ENCODE measurements at regions not wholly inside any gene's neighbourhood (a gene's known extent, or its start where the extent isn't known, plus 50 kb on each side); places are given as distances from the start of the nearest gene placed in this dataset.

DNA sequence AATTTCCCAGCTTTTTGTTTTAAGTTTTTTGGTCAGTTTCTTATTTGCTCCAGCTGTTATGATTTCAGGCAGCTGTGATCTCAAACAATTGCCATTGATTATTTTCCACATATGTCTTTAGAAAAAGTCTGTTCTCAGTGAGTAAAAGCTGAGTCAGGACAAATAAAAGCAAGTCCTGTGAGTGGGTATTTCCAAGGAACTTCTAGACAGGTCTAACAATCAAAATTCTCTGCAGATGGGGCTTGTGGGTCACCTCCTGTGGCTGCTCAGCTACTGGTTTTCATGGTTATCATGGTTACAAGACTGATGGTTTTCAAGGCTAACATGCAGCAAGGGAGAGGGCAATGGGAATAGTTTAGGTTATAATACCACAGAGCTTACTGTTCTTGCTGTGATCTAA, 585.7 kb downstream of the LMO4 start:
- peaks cover 1% of the 10 kb centered on the region for H3K9me3 Mint-ChIP-seq (ENCODE audit: unreplicated experiment)
- H3K4me1 ChIP-seq (ENCODE audit: insufficient read depth, low read length) = no peaks in the 10 kb centered on the region
- H3K4me2 ChIP-seq (ENCODE audit: low read length) = no peak overlapping the region
- H3K79me2 ChIP-seq (ENCODE audit: insufficient read depth, low read length) = no peaks in the 10 kb centered on the region
- FAIRE-seq (no peak), DNase-seq (ENCODE audit: low read depth) (peak; percentile 10)
- TF ChIP-seq, protein P1, sequence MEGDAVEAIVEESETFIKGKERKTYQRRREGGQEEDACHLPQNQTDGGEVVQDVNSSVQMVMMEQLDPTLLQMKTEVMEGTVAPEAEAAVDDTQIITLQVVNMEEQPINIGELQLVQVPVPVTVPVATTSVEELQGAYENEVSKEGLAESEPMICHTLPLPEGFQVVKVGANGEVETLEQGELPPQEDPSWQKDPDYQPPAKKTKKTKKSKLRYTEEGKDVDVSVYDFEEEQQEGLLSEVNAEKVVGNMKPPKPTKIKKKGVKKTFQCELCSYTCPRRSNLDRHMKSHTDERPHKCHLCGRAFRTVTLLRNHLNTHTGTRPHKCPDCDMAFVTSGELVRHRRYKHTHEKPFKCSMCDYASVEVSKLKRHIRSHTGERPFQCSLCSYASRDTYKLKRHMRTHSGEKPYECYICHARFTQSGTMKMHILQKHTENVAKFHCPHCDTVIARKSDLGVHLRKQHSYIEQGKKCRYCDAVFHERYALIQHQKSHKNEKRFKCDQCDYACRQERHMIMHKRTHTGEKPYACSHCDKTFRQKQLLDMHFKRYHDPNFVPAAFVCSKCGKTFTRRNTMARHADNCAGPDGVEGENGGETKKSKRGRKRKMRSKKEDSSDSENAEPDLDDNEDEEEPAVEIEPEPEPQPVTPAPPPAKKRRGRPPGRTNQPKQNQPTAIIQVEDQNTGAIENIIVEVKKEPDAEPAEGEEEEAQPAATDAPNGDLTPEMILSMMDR (IDR thresholded peaks at IDR 0.05; ENCODE audit: insufficient read depth, low read depth, low read length) = no peak
- no peak for TF ChIP-seq EZH2 (IDR thresholded peaks at IDR 0.05; ENCODE audit: insufficient read depth, low read length)
- no peak overlapping the region for H3K27ac Mint-ChIP-seq (ENCODE audit: unreplicated experiment)
- H3K4me3 Mint-ChIP-seq (ENCODE audit: unreplicated experiment) = no peak overlapping the region
- H3K27me3 ChIP-seq (ENCODE audit: insufficient read depth, low read length) = no peaks in the 10 kb centered on the region
- H3K9me3 ChIP-seq (ENCODE audit: insufficient read depth, low read depth, low read length) = no peaks in the 10 kb centered on the region
- peaks cover 6% of the 10 kb centered on the region for H3K4me1 Mint-ChIP-seq (ENCODE audit: low read depth, unreplicated experiment)
- H2AFZ ChIP-seq (ENCODE audit: low read depth, low read length) = no peak overlapping the region
- no peaks in the 10 kb centered on the region for H3K36me3 ChIP-seq (ENCODE audit: insufficient read depth, low read length)
- H3K4me3 ChIP-seq (ENCODE audit: insufficient read depth, low read depth, low read length) = no peak overlapping the region
- no peaks in the 10 kb centered on the region for H3K27me3 Mint-ChIP-seq (ENCODE audit: low read depth, unreplicated experiment)
- no peak overlapping the region for H3K27ac ChIP-seq (ENCODE audit: low read depth, low read length)
- H4K20me1 ChIP-seq (ENCODE audit: insufficient read depth, low read length) = no peaks in the 10 kb centered on the region
- H3K9ac ChIP-seq (ENCODE audit: low read length) = no peak overlapping the region
- H3K36me3 Mint-ChIP-seq (ENCODE audit: low read depth, unreplicated experiment) = no peaks in the 10 kb centered on the region

DNA sequence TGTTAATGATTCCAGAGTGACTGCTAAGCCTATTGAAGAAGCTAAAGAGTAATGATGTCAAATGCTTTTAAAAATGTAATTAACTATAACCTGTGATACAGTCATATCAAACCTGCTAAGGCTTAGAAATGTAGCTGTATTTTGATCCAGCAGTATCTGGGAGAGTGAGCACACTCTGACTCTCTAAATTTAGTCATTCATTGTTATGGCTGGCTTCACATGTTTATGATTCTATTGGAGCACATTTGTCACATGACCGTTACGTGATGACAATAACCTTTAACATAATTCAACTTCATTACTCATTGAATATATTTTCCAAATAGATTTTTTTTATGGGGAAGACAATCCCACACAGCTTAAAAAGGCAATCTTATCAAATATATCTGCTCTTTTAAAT, 587.1 kb downstream of the LMO4 start:
- Mint-ChIP-seq H3K36me3 (ENCODE audit: low read depth, unreplicated experiment) (no peaks in the 10 kb centered on the region), H3K4me1 (ENCODE audit: low read depth, unreplicated experiment) (peaks cover 6% of the 10 kb centered on the region), H3K4me3 (ENCODE audit: unreplicated experiment) (no peak overlapping the region), H3K27me3 (ENCODE audit: low read depth, unreplicated experiment) (no peaks in the 10 kb centered on the region), H3K9me3 (ENCODE audit: unreplicated experiment) (peaks cover 1% of the 10 kb centered on the region), H3K27ac (ENCODE audit: unreplicated experiment) (no peak overlapping the region)
- Histone ChIP-seq H3K4me1 (ENCODE audit: insufficient read depth, low read length) (no peaks in the 10 kb centered on the region), H3K27ac (ENCODE audit: low read depth, low read length) (no peak overlapping the region), H2AFZ (ENCODE audit: low read depth, low read length) (no peak overlapping the region), H3K27me3 (ENCODE audit: insufficient read depth, low read length) (no peaks in the 10 kb centered on the region), H3K4me2 (ENCODE audit: low read length) (no peak overlapping the region), H3K79me2 (ENCODE audit: insufficient read depth, low read length) (no peaks in the 10 kb centered on the region), H3K9me3 (ENCODE audit: insufficient read depth, low read depth, low read length) (no peaks in the 10 kb centered on the region), H3K36me3 (ENCODE audit: insufficient read depth, low read length) (no peaks in the 10 kb centered on the region), H4K20me1 (ENCODE audit: insufficient read depth, low read length) (no peaks in the 10 kb centered on the region), H3K9ac (ENCODE audit: low read length) (no peak overlapping the region), H3K4me3 (ENCODE audit: insufficient read depth, low read depth, low read length) (no peak overlapping the region)
- no peak for DNase-seq (ENCODE audit: low read depth)
- no peak for FAIRE-seq
- TF ChIP-seq EZH2 (IDR thresholded peaks at IDR 0.05; ENCODE audit: insufficient read depth, low read length) = no peak
- TF ChIP-seq, protein P1 (IDR thresholded peaks at IDR 0.05; ENCODE audit: insufficient read depth, low read depth, low read length) = no peak

DNA sequence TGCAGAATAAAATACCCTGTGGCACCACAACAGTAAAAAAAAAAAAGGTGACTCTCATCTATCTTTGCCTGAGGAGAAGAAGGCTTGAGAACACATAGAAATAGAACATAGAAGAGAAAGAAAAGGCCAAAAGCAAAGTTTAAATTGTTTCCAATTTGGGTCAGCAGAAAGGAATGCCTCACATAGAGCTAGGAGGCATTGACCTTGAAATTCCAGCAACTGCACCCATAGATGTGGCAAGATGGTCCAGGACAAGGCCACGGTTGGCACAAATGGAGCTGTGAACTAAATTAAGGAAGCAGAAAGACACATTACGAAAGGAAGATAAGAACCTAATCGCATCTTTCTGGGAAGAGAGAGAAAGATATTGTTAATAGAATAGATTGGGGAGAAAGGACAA, 588.3 kb downstream of the LMO4 start:
- Histone ChIP-seq H2AFZ (ENCODE audit: low read depth, low read length) (no peak overlapping the region), H3K4me1 (ENCODE audit: insufficient read depth, low read length) (no peaks in the 10 kb centered on the region), H3K9me3 (ENCODE audit: insufficient read depth, low read depth, low read length) (no peaks in the 10 kb centered on the region), H3K36me3 (ENCODE audit: insufficient read depth, low read length) (no peaks in the 10 kb centered on the region), H3K79me2 (ENCODE audit: insufficient read depth, low read length) (no peaks in the 10 kb centered on the region), H3K27ac (ENCODE audit: low read depth, low read length) (no peak overlapping the region), H3K27me3 (ENCODE audit: insufficient read depth, low read length) (no peaks in the 10 kb centered on the region), H3K4me3 (ENCODE audit: insufficient read depth, low read depth, low read length) (no peak overlapping the region), H3K9ac (ENCODE audit: low read length) (no peak overlapping the region), H3K4me2 (ENCODE audit: low read length) (no peak overlapping the region), H4K20me1 (ENCODE audit: insufficient read depth, low read length) (no peaks in the 10 kb centered on the region)
- no peak overlapping the region for H3K4me3 Mint-ChIP-seq (ENCODE audit: unreplicated experiment)
- TF ChIP-seq, protein P1 (IDR thresholded peaks at IDR 0.05; ENCODE audit: insufficient read depth, low read depth, low read length) = no peak
- no peak for TF ChIP-seq EZH2 (IDR thresholded peaks at IDR 0.05; ENCODE audit: insufficient read depth, low read length)
- no peaks in the 10 kb centered on the region for H3K27me3 Mint-ChIP-seq (ENCODE audit: low read depth, unreplicated experiment)
- H3K27ac Mint-ChIP-seq (ENCODE audit: unreplicated experiment) = peak overlapping the region; percentile 70
- H3K36me3 Mint-ChIP-seq (ENCODE audit: low read depth, unreplicated experiment) = no peaks in the 10 kb centered on the region
- H3K9me3 Mint-ChIP-seq (ENCODE audit: unreplicated experiment) = peaks cover 1% of the 10 kb centered on the region
- peak; percentile 13 for DNase-seq (ENCODE audit: low read depth)
- FAIRE-seq = no peak
- peaks cover 6% of the 10 kb centered on the region for H3K4me1 Mint-ChIP-seq (ENCODE audit: low read depth, unreplicated experiment)
